DOHH2 (cell line): ENCODE measurements at regions not wholly inside any gene's neighbourhood (a gene's known extent, or its start where the extent isn't known, plus 50 kb on each side); places are given as distances from the start of the nearest gene placed in this dataset.

ENCODE experiments used
- H3F3A ChIP-seq: fragments of 200-600 bp; sonication (generic), shearing (Covaris generic); 2 replicates; pipeline ENCODE4 v1.6.0; 2016; ENCODE audit warnings: antibody characterized with exemption, mild to moderate bottlenecking; ENCODE audit not compliant: control insufficient read depth, insufficient read depth
- H3K27ac ChIP-seq: fragments of 200-600 bp; sonication (generic); 2 replicates; pipeline ENCODE4 v1.5.1; 2014; ENCODE audit warnings: low read depth, mild to moderate bottlenecking, low read length, moderate library complexity
- H3K27me3 ChIP-seq: fragments of 200-600 bp; sonication (generic); 2 replicates; pipeline ENCODE4 v1.6.1; 2014; ENCODE audit warnings: mild to moderate bottlenecking, low read length, mixed read lengths; ENCODE audit not compliant: control insufficient read depth
- H3K36me3 ChIP-seq: fragments of 200-600 bp; sonication (generic); 2 replicates; pipeline ENCODE4 v1.6.1; 2014; ENCODE audit warnings: mild to moderate bottlenecking, low read length, moderate library complexity, mixed read lengths; ENCODE audit not compliant: control insufficient read depth
- H3K4me1 ChIP-seq: fragments of 200-600 bp; sonication (generic); 2 replicates; pipeline ENCODE4 v1.6.1; 2014; ENCODE audit warnings: mild to moderate bottlenecking, low read length, mixed read lengths; ENCODE audit not compliant: control insufficient read depth
- H3K4me2 ChIP-seq: fragments of 200-600 bp; sonication (generic); 2 replicates; pipeline ENCODE4 v1.6.0; 2014; ENCODE audit warnings: mild to moderate bottlenecking, low read length, moderate library complexity
- H3K4me3 ChIP-seq: fragments of 200-600 bp; sonication (generic); 2 replicates; pipeline ENCODE4 v1.5.1; 2014; ENCODE audit warnings: mild to moderate bottlenecking, low read length, mixed read lengths
- H3K79me2 ChIP-seq: fragments of 200-600 bp; sonication (generic); 2 replicates; pipeline ENCODE4 v1.6.1; 2014; ENCODE audit warnings: mild to moderate bottlenecking, low read length, mixed read lengths; ENCODE audit not compliant: control insufficient read depth
- H3K9me2 ChIP-seq: fragments of 200-600 bp; sonication (generic); replicated peaks from 2 replicates; pipeline ENCODE4 v1.6.1; 2014; ENCODE audit warnings: mild to moderate bottlenecking, low read length, mixed read lengths; ENCODE audit not compliant: control insufficient read depth
- H3K9me3 ChIP-seq: fragments of 200-600 bp; sonication (generic); 2 replicates; pipeline ENCODE4 v1.6.1; 2014; ENCODE audit warnings: antibody characterized with exemption, low read length, mixed read lengths; ENCODE audit not compliant: control insufficient read depth, insufficient read depth
- H4K20me1 ChIP-seq: fragments of 200-600 bp; sonication (generic); 2 replicates; pipeline ENCODE4 v1.6.0; 2014; ENCODE audit warnings: low read depth, mild to moderate bottlenecking, antibody characterized with exemption, low read length, moderate library complexity; ENCODE audit not compliant: control insufficient read depth, insufficient read depth
- EZH2phosphoT487 ChIP-seq: fragments of 200-600 bp; sonication (generic); IDR thresholded peaks from 2 replicates; pipeline ENCODE4 v1.6.1; 2017; ENCODE audit warnings: borderline replicate concordance, mild to moderate bottlenecking, antibody characterized with exemption, low read length, moderate library complexity, mixed read lengths
- TF ChIP-seq, protein P1 (sequence below): fragments of 200-600 bp; sonication (generic); IDR thresholded peaks from one replicate; pipeline ENCODE4 v1.5.1; 2014; ENCODE audit warnings: antibody characterized with exemption, mild to moderate bottlenecking, low read depth, low read length; ENCODE audit not compliant: poor library complexity, severe bottlenecking

GRCh38 chr6:142659661-142660060 is 285.3 kb downstream of the HIVEP2 start:
- H3K4me1 ChIP-seq = no peaks in the 10 kb centered on the region

GRCh38 chr6:142665393-142665792 is 279.6 kb downstream of the HIVEP2 start:
- Histone ChIP-seq H3K36me3 (no peaks in the 10 kb centered on the region), H3K9me2 (no peaks in the 10 kb centered on the region), H3K4me3 (no peak overlapping the region), H3K79me2 (no peaks in the 10 kb centered on the region), H3K4me2 (no peak overlapping the region), H3K27me3 (no peaks in the 10 kb centered on the region), H3F3A (no peaks in the 10 kb centered on the region), H3K9me3 (no peaks in the 10 kb centered on the region), H3K4me1 (peaks cover 8% of the 10 kb centered on the region), H3K27ac (no peak overlapping the region), H4K20me1 (no peaks in the 10 kb centered on the region)
- TF ChIP-seq, protein P1, sequence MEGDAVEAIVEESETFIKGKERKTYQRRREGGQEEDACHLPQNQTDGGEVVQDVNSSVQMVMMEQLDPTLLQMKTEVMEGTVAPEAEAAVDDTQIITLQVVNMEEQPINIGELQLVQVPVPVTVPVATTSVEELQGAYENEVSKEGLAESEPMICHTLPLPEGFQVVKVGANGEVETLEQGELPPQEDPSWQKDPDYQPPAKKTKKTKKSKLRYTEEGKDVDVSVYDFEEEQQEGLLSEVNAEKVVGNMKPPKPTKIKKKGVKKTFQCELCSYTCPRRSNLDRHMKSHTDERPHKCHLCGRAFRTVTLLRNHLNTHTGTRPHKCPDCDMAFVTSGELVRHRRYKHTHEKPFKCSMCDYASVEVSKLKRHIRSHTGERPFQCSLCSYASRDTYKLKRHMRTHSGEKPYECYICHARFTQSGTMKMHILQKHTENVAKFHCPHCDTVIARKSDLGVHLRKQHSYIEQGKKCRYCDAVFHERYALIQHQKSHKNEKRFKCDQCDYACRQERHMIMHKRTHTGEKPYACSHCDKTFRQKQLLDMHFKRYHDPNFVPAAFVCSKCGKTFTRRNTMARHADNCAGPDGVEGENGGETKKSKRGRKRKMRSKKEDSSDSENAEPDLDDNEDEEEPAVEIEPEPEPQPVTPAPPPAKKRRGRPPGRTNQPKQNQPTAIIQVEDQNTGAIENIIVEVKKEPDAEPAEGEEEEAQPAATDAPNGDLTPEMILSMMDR = no peak
- TF ChIP-seq EZH2phosphoT487 = no peak

More at GRCh38 chr6:142659661-142660060, 285.3 kb downstream of the HIVEP2 start:
- TF ChIP-seq, protein P1 = no peak
- TF ChIP-seq EZH2phosphoT487 = no peak
- H3F3A ChIP-seq = no peaks in the 10 kb centered on the region
- no peaks in the 10 kb centered on the region for H4K20me1 ChIP-seq
- H3K27me3 ChIP-seq = no peaks in the 10 kb centered on the region
- no peaks in the 10 kb centered on the region for H3K36me3 ChIP-seq
- H3K9me2 ChIP-seq = no peaks in the 10 kb centered on the region
- H3K79me2 ChIP-seq = no peaks in the 10 kb centered on the region
- no peak overlapping the region for H3K27ac ChIP-seq
- no peaks in the 10 kb centered on the region for H3K9me3 ChIP-seq
- no peak overlapping the region for H3K4me3 ChIP-seq
- H3K4me2 ChIP-seq = no peak overlapping the region

DNA sequence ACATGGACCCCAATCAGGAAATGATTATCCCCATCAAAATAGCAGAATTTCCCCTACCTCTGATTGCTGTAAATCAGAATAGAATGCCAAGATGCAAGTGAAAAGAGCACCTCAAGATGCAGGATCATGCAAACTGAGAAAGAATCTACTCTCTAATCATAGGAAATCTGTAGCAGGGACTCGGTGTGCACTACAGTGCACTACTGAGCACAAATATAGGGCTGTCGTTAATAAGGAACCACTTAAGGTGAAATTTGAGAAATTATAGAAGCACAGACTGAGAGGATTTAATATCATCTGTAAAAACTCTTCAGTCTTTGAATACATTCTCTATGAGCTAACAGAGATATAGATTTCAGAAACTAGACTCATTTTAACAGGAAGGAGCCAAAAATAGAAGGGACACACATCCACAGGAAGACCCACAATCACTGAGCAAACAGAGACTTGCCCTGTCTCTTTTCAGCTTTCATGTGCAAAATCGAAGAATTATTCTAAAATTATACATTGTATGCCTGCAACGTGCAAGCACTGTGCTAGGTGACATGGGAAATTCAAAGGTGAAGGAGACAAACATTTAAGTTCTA is 278.3 kb downstream of the HIVEP2 start:
- H3K27me3 ChIP-seq = no peaks in the 10 kb centered on the region
- H3F3A ChIP-seq = no peaks in the 10 kb centered on the region
- peaks cover 11% of the 10 kb centered on the region for H3K4me1 ChIP-seq
- no peak overlapping the region for H3K4me3 ChIP-seq
- no peaks in the 10 kb centered on the region for H3K9me2 ChIP-seq
- no peaks in the 10 kb centered on the region for H3K9me3 ChIP-seq
- 0 out of 2 replicates have a peak overlapping the region, but pooled peaks have one; percentile 1 for H3K4me2 ChIP-seq
- H3K36me3 ChIP-seq = no peaks in the 10 kb centered on the region
- no peaks in the 10 kb centered on the region for H4K20me1 ChIP-seq
- TF ChIP-seq, protein P1 = no peak
- no peak for TF ChIP-seq EZH2phosphoT487
- H3K27ac ChIP-seq = no peak overlapping the region
- H3K79me2 ChIP-seq = no peaks in the 10 kb centered on the region
